Liver (tissue), 8 donors: ENCODE measurements at regions not wholly inside any gene's neighbourhood (a gene's known extent, or its start where the extent isn't known, plus 50 kb on each side); places are given as distances from the start of the nearest gene placed in this dataset.

ENCODE experiments used
- DNase-seq: peaks from one replicate; pipeline ENCODE4 v3.0.0-alpha.2; 2017; ENCODE audit warnings: low spot score
- H3K27ac ChIP-seq, 2 donors: one replicate each; pipeline ENCODE4 v1.7.0; 2013; ENCODE audit warnings: inconsistent platforms in 2 of 2, low read length in 2 of 2, control low read depth in 1 of 2, low read depth in 1 of 2, mild to moderate bottlenecking in 1 of 2
- H3K27me3 ChIP-seq, 4 donors: one replicate each; pipeline versions ENCODE4 v1.6.1 to v1.7.0; 2013; ENCODE audit warnings: low read length in 3 of 4, inconsistent platforms in 1 of 4, mild to moderate bottlenecking in 1 of 4, moderate library complexity in 1 of 4; ENCODE audit not compliant: control insufficient read depth in 4 of 4, insufficient read depth in 4 of 4
- H3K36me3 ChIP-seq, 4 donors: one replicate each; pipeline versions ENCODE4 v1.6.1 to v1.7.0; 2013; ENCODE audit warnings: low read length in 3 of 4, mild to moderate bottlenecking in 3 of 4, low read depth in 1 of 4, moderate library complexity in 1 of 4; ENCODE audit not compliant: control insufficient read depth in 4 of 4, insufficient read depth in 3 of 4
- H3K4me1 ChIP-seq, 4 donors: one replicate each; pipeline versions ENCODE4 v1.6.1 to v1.7.0; 2013; ENCODE audit warnings: low read length in 3 of 4, mild to moderate bottlenecking in 3 of 4, moderate library complexity in 1 of 4; ENCODE audit not compliant: control insufficient read depth in 4 of 4, insufficient read depth in 4 of 4
- H3K4me3 ChIP-seq, 3 donors: one replicate each; pipeline versions ENCODE4 v1.6.1 to v1.7.0; 2013; ENCODE audit warnings: low read length in 3 of 3, control low read depth in 1 of 3, low read depth in 1 of 3, mild to moderate bottlenecking in 1 of 3
- H3K9ac ChIP-seq, 2 donors: one replicate each; pipeline ENCODE4 v1.7.0; 2013; ENCODE audit warnings: low read length in 2 of 2, mild to moderate bottlenecking in 2 of 2, moderate library complexity in 2 of 2, control low read depth in 1 of 2, low read depth in 1 of 2
- H3K9me3 ChIP-seq, 4 donors: one replicate each; pipeline versions ENCODE4 v1.6.1 to v1.7.0; 2013; ENCODE audit warnings: low read length in 3 of 4; ENCODE audit not compliant: control insufficient read depth in 4 of 4
- CTCF ChIP-seq: fragments of 150-350 bp; IDR thresholded peaks from 2 replicates; pipeline ENCODE4 v1.5.1; 2017; ENCODE audit warnings: improper control_type of control experiment, low read depth, low read length; ENCODE audit not compliant: missing input control
- EGR1 ChIP-seq, 2 donors: IDR thresholded peaks; 2 replicates each; pipeline ENCODE4 v1.6.1; 2016 to 2018; ENCODE audit warnings: antibody characterized with exemption in 2 of 2, low read depth in 2 of 2
- FOXA1 ChIP-seq: IDR thresholded peaks from 2 replicates; pipeline ENCODE4 v1.6.1; 2016; ENCODE audit warnings: antibody characterized with exemption
- HNF4A ChIP-seq, 2 donors: conservative IDR thresholded peaks; 2 replicates each; pipeline ENCODE4 v1.6.1; 2016; ENCODE audit warnings: antibody characterized with exemption in 2 of 2, mild to moderate bottlenecking in 2 of 2
- HNF4G ChIP-seq: IDR thresholded peaks from 2 replicates; pipeline ENCODE4 v1.6.1; 2016; ENCODE audit warnings: antibody characterized with exemption
- NR2F2 ChIP-seq: IDR thresholded peaks from 2 replicates; pipeline ENCODE4 v1.6.1; 2016; ENCODE audit warnings: antibody characterized with exemption
- RXRA ChIP-seq, 2 donors: IDR thresholded peaks; 2 replicates each; pipeline ENCODE4 v1.6.1; 2017 to 2018; ENCODE audit warnings: antibody characterized with exemption in 2 of 2, mild to moderate bottlenecking in 1 of 2
- SP1 ChIP-seq: IDR thresholded peaks from 2 replicates; pipeline ENCODE4 v1.6.1; 2018; ENCODE audit warnings: antibody characterized with exemption, mild to moderate bottlenecking
- YY1 ChIP-seq: IDR thresholded peaks from 2 replicates; pipeline ENCODE4 v1.6.1; 2016; ENCODE audit warnings: antibody characterized with exemption, mild to moderate bottlenecking
- ZBTB33 ChIP-seq: IDR thresholded peaks from 2 replicates; pipeline ENCODE4 v1.6.1; 2016; ENCODE audit warnings: antibody characterized with exemption
- WGBS: extraction: QIAGEN DNeasy Blood & Tissue Kit; methylation state at CpG from one replicate; pipeline ENCODE4 v1.1.7; 2013; 5-methylcytosine and 5-hydroxymethylcytosine counted together
- TF ChIP-seq, protein P1 (sequence below): IDR thresholded peaks from 2 replicates; pipeline ENCODE4 v1.6.1; 2016; ENCODE audit warnings: antibody characterized with exemption
- donor health status: healthy.
- donor health status: healthy.
- donor health status: healthy.
- donor health status: healthy.
- donor health status: healthy.

- no peaks in the 10 kb centered on the region for H3K9me3 ChIP-seq
- no peak overlapping the region for H3K4me3 ChIP-seq
- no peak overlapping the region for H3K27ac ChIP-seq
- no peak overlapping the region for H3K9ac ChIP-seq
- H3K36me3 ChIP-seq = no peaks in the 10 kb centered on the region
- no peak for DNase-seq
- H3K27me3 ChIP-seq = no peaks in the 10 kb centered on the region
- TF ChIP-seq, protein P1, sequence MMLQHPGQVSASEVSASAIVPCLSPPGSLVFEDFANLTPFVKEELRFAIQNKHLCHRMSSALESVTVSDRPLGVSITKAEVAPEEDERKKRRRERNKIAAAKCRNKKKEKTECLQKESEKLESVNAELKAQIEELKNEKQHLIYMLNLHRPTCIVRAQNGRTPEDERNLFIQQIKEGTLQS = no peak
- TF ChIP-seq NR2F2 (no peak), CTCF (no peak), ZBTB33 (no peak), YY1 (no peak), FOXA1 (no peak)
- H3K4me1 ChIP-seq = no peaks in the 10 kb centered on the region
- 10% methylated on average over 1 of the region's 1 CpG for WGBS
These were observed 372.4 kb downstream of the TGFB2 start for GRCh38 chr1:218717575-218717974.

GRCh38 chr1:218718206-218718605, 373.1 kb downstream of the TGFB2 start:
- H3K4me3 ChIP-seq = no peak overlapping the region
- TF ChIP-seq SP1 (no peak), EGR1 (IDR thresholded peaks at IDR 0.05; ENCODE audit: low read depth in 2 of 2) (no peak), NR2F2 (no peak), CTCF (no peak), RXRA (IDR thresholded peaks at IDR 0.05) (no peak)
- TF ChIP-seq, protein P1 = no peak
- H3K36me3 ChIP-seq = no peaks in the 10 kb centered on the region
- 61% methylated on average over 3 of the region's 3 CpGs for WGBS
- H3K9ac ChIP-seq = no peak overlapping the region
- no peaks in the 10 kb centered on the region for H3K9me3 ChIP-seq
- H3K27me3 ChIP-seq = no peaks in the 10 kb centered on the region
- no peaks in the 10 kb centered on the region for H3K4me1 ChIP-seq
- DNase-seq = no peak
- H3K27ac ChIP-seq = no peak overlapping the region

DNA sequence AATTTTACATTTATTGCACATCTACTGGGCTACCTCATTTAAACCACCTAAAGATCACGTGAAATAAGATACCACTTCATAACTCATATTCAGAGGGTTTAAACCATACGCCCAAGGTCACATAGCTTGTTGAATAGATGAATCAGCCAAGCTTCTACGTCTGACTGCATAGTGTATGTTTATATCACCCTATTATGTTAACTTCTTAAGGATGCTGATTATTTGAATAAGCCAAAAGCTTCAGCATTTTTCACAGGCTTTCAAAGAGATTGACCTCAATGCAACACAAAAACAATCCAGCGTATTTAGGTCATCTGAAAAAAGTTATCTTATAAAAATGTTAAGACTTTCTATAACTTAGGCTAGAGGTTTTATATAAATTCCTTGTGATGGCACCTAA, 373.8 kb downstream of the TGFB2 start:
- H3K9ac ChIP-seq = no peak overlapping the region
- no peaks in the 10 kb centered on the region for H3K9me3 ChIP-seq
- WGBS = 86% methylated on average over 4 of the region's 4 CpGs
- TF ChIP-seq ZBTB33 (no peak), HNF4G (no peak), HNF4A (conservative IDR thresholded peaks at IDR 0.05) (no peak), EGR1 (IDR thresholded peaks at IDR 0.05; ENCODE audit: low read depth in 2 of 2) (no peak)
- TF ChIP-seq, protein P1 = no peak
- no peaks in the 10 kb centered on the region for H3K4me1 ChIP-seq
- DNase-seq = no peak
- no peaks in the 10 kb centered on the region for H3K36me3 ChIP-seq
- H3K27ac ChIP-seq = no peak overlapping the region
- H3K27me3 ChIP-seq = no peaks in the 10 kb centered on the region
- no peak overlapping the region for H3K4me3 ChIP-seq
